ENCODE measurements at regions not wholly inside any gene's neighbourhood (a gene's known extent, or its start where the extent isn't known, plus 50 kb on each side); places are given as distances from the start of the nearest gene placed in this dataset.

- H3K4me3 ChIP-seq (ENCODE audit: low read depth, poor library complexity, severe bottlenecking): no peak overlapping the region
- TF ChIP-seq POLR2A (IDR thresholded peaks at IDR 0.05) (no peak), CTCF (IDR thresholded peaks at IDR 0.05) (no peak)
- peak in 1 of 2 donors; percentile 54 for DNase-seq (ENCODE audit: low spot score in 2 of 2)
- intact Hi-C loops (cut with DNase I; ENCODE audit: low total_unique reads): no loop called here
Measured at GRCh38 chr4:123250843-123251242, 145.8 kb upstream of the SPRY1 start.

- intact Hi-C loops (cut with DNase I; ENCODE audit: low total_unique reads): no loop called here
- no peak for TF ChIP-seq POLR2A (IDR thresholded peaks at IDR 0.05)
- no peak for TF ChIP-seq CTCF (IDR thresholded peaks at IDR 0.05)
- 86 to 87% methylated on average over 6 of the region's 6 CpGs for WGBS, 2 donors
- H3K4me3 ChIP-seq (ENCODE audit: low read depth, poor library complexity, severe bottlenecking): no peak overlapping the region
- DNase-seq (ENCODE audit: low spot score in 2 of 2): no peak
Measured at GRCh38 chr4:123255971-123256370, 140.6 kb upstream of the SPRY1 start.

GRCh38 chr4:123256901-123257300 lies 139.7 kb upstream of the SPRY1 start:
- intact Hi-C loops (cut with DNase I; ENCODE audit: low total_unique reads): no loop called here
- DNase-seq (ENCODE audit: low spot score in 2 of 2): no peak
- no peak overlapping the region for H3K4me3 ChIP-seq (ENCODE audit: low read depth, poor library complexity, severe bottlenecking)
- TF ChIP-seq POLR2A (IDR thresholded peaks at IDR 0.05): no peak
- TF ChIP-seq CTCF (IDR thresholded peaks at IDR 0.05): no peak
- WGBS, 2 donors: 90 to 93% methylated on average over 4 of the region's 4 CpGs

- WGBS, 2 donors: 21 to 29% methylated on average over 4 of the region's 4 CpGs
- intact Hi-C loops (cut with DNase I; ENCODE audit: low total_unique reads): no loop called here
- no peak for TF ChIP-seq POLR2A (IDR thresholded peaks at IDR 0.05)
- TF ChIP-seq CTCF (IDR thresholded peaks at IDR 0.05): no peak
- no peak for DNase-seq (ENCODE audit: low spot score in 2 of 2)
- H3K4me3 ChIP-seq (ENCODE audit: low read depth, poor library complexity, severe bottlenecking): no peak overlapping the region
Measured at GRCh38 chr4:123257591-123257990, 139.0 kb upstream of the SPRY1 start.

- H3K4me3 ChIP-seq (ENCODE audit: low read depth, poor library complexity, severe bottlenecking): no peak overlapping the region
- WGBS, 2 donors: 29 to 38% methylated on average over 2 of the region's 2 CpGs
- intact Hi-C loops (cut with DNase I; ENCODE audit: low total_unique reads): no loop called here
- TF ChIP-seq CTCF (IDR thresholded peaks at IDR 0.05): no peak
- no peak for TF ChIP-seq POLR2A (IDR thresholded peaks at IDR 0.05)
- DNase-seq (ENCODE audit: low spot score in 2 of 2): no peak
Measured at GRCh38 chr4:123259676-123260646, 136.6 kb upstream of the SPRY1 start.
